AML-193 (cell line): ENCODE measurements at regions not wholly inside any gene's neighbourhood (a gene's known extent, or its start where the extent isn't known, plus 50 kb on each side); places are given as distances from the start of the nearest gene placed in this dataset.
"Not testable (repeated sequence)": the region's sequence is repeated elsewhere in the genome, so short reads cannot be mapped to it uniquely, and the experiment has no call there.

ENCODE experiments used
- DNase-seq, 2 experiments: peaks; one replicate each; lab custom pipeline; 2025; lab: John Stamatoyannopoulos, UW

DNA sequence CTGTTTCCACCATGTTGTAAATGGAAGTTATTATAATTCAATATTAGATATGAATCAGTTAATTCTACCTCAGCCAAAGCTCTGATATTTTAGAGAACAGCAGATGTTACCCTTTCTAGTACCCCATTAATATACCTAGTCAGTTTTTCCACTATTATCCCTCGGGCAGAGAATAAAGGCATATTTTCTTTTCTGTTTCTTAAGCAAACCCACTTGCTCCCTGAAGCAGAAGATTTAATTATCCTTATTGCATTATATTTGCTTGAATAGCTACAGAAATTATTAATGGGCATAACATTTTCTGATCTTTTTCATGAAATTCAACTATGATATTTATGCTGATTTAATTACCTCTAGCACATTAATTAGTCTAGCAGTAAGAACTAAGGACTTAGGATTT is 832.9 kb upstream of the FBXO33 start:
- no peak for DNase-seq

DNA sequence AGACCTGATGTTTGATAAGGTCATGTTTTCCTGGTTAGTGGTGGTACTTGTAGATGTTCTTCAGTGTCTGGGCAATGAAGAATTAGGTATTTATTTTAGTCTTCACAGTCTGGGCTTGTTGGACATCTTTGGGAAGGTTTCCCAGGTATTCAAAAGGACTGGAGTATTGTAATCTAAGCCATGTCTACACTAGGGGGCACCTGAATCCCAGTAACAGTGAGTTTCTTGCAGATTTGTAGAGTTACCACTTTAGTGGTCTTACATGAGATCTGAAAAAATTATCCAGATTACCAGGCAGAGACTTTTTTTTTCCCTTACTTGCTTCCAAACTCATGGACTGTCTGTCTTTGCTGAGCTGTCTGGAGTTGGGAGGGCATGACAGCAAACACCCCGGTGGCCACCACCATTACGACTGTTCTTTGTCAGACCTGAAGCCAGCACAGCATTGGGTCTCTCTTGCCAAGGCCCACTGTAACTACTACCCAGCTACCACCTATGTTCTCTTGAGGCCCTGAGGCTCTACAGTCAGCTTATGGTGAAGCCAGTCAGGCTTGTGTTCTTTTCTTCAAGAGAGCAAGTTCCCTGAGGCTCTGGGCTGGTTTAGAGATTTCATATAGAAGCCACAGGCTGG is 820.7 kb upstream of the FBXO33 start:
- no peak for DNase-seq

DNA sequence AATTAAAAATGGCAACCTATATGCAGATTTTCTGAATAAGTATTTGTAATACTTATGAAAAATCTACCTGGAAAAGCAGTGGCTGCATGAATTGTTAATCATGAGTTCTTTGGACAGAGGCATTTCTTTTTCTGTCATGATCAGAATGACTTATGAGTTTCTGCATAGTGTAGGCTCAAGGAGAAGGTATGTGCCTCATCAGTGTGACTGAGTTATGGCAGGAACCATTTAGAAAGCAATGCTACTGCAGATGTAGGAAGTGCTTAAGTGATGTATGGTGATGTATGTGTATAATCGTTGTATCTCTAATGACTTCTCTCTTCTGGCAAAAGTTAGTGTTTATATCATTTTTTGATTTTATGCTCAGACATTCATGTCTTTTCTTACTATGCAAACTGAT is 816.4 kb upstream of the FBXO33 start:
- no peak for DNase-seq

DNA sequence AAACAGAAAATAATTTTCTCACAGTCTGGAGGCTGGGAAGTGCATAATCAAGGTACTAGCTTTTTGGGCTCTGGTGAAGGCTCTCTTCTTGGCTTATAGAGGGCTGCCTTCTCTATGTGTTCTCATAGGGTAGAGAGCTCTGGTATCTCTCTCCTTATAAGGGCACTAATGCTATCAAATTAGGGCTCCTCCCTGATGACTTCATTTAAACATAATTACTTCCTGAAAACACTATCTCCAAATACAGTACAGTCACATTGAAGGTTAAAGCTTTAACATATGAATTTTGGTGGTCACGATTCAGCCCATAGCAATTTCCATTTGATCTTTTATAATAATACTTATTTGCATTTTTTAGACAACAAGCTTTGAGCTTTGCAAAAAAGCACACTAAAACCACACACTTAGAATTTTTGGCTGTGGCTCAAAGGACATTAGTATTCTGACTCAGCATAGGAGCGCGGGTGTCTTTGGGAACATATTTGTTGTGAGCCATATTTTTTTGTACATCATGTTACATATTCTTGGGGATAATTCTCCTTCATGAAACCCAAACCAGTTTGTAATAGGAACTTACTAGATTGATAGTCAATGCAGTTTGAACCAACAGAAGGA is 808.1 kb upstream of the FBXO33 start:
- DNase-seq = no peak

DNA sequence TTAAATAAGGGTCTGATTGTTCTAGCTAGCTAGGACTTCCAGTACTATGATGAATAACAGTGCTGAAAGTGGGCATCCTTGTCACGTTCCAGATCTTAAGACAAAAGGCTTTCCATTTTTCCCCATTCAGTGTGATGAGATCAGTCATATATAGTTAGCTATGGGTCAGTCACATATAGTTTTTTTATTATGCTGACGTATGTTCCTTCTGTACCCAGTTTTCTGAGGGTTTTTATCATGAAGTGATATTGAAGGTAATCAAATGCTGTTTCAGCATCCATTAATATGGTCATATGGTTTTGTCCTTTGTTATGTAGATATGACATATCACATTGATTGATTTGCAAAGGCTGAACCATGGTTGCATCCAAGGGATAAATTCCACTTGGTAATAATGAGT is 800.1 kb upstream of the FBXO33 start:
- DNase-seq = no peak

DNA sequence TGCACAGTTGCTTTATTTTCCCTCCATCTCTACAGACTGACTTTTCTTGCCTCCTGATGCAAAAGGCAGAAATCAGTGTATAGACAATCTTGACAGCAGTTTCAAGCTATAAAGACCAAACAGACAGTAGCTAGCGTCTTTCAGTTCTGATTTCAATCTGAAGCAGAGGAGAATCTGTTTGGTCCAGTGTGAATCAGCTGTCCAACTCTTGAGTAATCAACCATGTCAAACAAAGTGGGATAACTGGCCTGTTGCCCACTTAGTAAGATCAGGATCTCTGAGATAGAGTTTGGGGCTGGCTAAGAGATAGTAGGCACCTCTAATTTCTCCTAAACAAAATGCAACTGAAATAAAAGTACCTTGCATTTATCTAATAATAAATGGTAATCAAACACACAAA is 797.4 kb upstream of the FBXO33 start:
- no peak for DNase-seq

DNA sequence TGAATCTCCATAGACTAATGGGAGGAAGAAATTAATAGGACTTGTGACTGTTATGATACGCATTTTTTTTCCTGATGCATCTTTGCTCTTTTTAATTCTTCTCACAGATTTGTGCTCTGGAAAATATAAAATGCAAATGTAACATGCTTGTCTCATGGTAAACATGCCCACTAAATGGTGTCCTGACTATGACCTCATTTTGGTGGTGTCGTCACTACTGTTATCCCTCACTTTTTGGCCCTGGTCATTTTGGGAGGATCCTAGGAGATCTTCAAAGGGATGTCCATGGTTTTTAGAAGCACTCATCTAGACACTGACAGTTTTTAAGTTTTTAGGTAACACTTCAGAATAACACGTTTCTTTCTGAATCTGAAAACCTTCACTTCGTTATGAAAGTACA is 790.8 kb upstream of the FBXO33 start:
- no peak for DNase-seq

DNA sequence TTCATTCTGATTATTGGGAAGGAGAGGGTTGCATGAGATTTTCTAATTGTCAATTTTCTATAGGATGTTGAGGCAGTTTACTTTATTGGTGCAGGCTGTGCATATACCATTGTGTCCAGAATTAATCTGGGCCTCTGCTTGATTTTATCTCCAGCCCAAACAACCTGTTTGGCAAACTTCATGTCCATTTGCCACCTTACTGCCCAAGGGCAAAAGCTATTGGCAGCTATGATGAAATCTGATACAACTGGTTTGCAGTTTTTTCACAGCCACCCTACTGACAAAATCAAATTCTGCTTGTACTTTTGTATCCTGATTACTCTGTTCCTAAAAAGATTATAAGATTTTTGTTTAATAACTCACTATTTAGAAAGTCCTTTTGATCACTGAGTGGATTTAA is 789.2 kb upstream of the FBXO33 start:
- no peak for DNase-seq

DNA sequence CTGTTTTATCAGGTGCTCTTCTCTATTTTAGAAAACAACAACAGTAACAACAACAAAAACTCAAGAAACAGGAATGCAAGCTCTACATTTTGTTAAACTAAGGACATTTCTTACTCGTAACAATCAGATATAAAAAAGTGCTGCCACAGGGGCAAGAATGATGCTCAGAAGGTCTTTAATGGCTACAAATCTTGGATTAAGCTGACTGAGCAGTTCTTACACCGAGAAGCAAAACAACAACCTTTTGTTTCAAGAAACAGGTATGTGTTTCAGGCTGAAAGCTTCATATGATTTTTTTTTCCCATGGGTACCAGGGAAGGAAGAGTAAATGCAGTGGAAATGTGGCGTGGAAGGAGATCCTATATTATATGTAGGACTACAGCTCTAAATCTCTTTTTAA is 786.8 kb upstream of the FBXO33 start:
- DNase-seq = no peak

DNA sequence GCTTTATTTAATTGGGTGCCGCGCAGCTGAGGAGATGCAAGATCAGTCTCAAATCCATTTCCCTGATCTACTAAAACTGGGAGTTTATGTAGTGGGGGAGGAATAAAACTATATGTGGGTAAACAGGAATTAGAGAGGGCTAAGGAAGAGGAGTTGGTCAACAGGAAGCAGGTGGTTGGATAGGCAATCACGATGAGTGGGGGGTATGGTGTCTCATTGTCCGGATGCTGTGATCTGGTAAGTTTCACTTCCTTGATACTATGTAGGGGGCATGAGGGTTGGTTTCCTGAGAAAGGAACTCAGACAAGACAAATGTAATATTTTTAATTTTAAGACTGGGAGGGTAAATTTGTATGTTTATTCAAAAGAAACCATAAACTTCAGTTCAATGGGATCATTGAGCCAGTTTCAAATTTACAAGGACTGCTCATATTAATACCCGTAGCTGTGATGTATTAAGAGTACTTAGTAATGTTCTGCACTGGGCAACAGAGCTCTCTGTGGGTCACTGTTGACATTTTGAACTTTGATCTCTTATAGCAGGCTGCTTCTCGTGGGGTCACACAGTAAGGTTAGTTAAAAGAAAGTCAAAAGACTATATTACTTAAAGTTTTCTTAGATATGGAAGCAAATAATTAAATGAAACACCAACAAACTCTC is 786.2 kb upstream of the FBXO33 start:
- DNase-seq = no peak

DNA sequence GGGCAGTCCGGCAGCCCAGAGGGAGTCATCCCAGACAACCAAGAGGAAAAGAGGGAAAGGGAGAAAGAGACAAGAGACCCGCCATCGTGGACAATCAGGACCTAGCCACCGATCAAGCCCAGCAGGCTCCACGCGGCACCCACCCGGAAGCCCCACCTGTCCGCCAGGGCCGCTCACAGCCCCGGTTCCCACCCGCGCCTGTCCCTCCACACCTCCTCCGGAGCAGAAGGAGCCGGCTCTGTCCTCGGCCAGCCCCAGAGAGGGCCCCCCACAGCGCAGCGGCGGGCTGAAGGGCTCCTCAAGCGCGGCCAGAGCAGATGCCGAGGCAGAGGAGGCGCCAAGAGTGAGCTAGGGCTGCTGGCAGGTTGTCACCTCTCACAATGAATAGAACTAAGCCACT is 784.7 kb upstream of the FBXO33 start:
- DNase-seq = no peak

DNA sequence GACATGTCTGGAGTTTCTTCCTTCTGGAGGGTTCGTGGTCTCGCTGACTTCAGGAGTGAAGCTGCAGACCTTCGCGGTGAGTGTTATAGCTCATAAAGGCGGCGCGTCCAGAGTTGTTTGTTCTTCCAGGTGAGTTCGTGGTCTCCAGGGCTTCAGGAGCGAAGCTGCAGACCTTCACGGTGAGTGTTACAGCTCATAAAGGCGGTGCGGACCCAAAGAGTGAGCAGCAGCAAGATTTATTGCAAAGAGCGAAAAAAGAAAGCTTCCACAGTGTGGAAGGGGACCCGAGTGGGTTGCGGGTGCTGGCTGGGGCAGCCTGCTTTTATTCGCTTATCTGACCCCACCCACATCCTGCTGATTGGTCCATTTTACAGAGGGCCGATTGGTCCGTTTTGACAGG is 784.2 kb upstream of the FBXO33 start:
- not testable (repeated sequence) for DNase-seq

DNA sequence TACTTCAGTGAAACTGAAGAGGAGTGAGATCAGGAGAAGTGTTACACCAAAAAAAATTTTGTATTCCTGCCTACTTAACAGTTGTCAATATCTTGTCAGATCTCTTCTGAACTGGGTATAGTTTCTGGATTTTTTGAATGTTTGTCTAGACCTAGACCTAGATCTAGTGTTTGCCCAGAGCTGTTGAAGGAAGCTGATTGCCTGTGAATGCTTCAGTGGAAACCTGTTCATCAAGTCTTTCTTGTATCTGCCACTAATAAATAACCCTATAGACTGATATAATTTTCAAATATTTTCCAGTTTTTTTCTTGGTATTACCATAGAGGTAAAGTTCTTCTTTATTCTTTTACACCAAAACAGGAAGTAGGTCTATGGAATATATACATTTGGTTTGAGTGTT is 781.5 kb upstream of the FBXO33 start:
- DNase-seq = no peak

DNA sequence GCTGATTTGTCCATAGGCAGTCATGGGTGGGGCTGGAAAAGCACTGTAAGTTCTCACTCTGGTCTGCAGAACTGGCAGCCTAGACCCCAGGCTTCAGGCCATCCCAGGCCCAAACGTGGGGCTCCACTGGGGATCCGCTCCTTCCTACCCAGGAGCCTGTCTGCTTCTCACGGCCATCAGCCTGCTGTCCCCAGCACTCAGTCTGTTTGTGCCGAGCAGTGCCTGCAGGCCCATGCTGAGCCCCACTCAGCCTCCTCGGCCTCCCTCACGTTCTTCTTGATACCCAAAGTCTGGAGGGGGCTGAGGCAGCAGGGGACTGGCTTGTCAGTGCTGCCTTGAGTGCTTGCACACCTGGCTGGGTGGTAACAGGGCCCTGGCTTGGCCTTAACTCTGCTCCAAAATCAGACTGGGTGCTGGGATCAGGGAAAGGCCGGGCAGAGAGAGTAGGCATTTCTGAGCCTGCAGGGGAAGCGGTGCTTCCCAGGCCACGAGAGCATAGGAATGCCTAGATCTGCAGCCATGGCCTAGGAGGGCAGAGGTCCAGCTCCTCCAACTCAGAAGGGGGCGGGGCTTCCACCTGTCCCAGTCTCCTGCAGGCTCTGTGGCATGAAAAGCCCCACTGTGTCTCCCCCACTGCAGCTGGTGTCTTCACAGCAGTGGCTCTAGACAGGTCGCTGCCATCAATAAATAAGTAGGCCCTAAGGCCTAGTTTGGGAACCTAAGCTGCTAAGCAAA is 772.4 kb upstream of the FBXO33 start:
- DNase-seq = no peak

DNA sequence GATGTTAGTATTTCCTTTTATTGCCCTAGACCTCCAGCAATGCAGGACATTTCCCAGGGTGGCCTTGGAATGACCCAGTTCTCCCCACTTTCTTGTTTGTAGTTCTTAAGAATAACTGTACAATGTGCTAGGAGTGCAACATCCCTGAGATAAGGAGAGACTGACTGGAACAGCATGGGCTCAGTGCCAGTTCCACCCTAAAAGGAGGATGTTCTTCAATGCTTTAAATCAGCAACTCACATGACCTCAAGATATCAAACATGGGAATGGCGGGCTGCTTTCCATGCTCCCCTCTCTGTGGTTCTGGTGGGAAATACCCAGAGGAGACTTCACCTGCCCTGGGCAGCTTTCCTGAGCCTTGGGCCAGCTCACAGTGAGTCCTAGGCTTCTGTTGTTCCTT is 766.9 kb upstream of the FBXO33 start:
- no peak for DNase-seq

DNA sequence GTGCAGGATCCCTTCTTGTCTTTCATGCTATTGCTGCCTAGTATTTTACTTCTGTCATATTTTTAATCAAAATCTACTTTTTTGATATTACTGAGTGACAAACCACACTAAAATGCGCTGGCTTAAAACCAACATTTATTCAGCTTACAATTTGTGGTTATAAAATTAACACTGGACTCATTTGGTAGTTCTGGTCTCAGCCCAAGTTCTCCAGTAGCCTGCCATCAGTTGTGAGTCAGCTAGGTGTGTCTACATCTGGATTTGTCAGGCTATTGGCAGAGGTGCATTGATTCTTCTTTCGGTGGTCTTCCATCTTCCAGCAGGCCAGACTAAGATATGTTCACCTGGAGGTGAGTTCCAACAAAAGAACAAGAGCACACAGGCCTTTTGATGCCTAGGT is 765.1 kb upstream of the FBXO33 start:
- DNase-seq = no peak

DNA sequence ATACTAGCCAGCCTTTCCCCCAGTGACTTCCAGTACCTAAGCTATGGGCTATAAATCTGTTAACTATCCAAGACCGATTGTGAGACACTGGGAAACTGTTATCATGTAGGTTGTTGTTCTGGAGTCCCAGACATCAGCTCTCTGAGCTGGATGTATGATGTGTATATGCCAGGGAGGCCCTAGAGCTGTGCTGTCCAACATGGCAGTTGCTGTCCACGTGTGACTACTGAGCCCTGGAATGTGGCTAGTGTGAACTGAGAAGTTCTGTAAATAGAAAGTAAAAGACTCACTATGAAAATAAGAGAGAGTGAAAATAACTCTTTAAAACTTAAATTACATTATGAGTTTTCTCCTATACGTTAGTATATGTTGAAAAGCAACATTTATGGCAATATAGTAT is 755.8 kb upstream of the FBXO33 start:
- DNase-seq = no peak

DNA sequence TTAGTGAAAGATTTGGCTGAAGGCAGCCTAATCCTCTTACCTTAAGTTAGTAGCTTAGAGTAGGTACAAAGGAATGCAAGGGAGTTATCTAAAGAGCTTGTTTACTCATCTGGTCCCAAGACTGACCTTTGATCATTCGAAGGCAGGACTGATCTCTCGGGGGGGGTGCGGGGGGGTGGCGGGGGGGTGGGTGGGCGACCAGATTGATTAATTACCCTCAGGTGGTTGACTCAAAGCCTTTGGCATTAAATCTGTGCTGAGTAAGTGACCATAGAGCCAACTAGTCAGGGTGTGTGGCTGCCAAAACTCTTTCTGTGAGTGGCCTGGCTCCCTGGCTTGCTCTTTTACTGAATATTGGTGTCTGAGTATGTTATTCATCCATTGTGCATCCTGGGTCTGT is 731.9 kb upstream of the FBXO33 start:
- no peak for DNase-seq

DNA sequence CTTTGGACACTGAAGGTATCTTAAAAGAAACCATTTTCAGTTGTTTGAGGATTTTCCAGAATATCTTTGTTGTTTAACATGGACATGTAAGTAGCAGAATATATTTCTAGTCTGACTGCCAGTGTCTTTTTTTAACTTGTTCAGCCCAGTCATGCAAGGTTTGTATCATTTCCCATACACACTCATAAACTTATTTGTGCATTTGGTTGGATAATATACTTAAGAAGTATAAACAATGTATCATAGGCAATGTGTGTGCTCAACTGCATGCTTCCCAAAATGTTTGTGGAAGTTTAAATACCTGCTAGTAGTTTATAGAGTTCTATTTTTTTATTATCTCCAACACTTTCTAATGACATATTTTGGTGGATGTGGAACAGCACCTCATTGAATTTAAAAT is 707.4 kb upstream of the FBXO33 start:
- DNase-seq = no peak

DNA sequence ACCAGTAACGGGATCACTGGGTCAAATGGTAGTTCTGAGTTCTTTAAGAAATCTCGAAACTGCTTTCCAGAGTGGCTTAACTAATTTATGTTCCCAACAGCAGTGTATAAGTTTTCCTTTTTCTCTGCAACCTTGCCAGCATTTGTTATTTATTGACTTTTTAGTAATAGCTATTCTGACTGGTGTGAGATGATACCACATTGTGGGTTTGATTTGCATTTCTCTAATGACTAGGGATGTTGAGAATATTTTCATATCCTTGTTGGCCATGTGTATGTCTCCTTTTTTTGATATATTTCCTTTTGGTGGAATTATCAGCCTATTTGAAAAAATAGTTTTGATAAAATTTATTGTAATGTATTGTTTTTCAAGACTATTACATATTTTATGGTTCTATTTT is 701.2 kb upstream of the FBXO33 start:
- DNase-seq = no peak

DNA sequence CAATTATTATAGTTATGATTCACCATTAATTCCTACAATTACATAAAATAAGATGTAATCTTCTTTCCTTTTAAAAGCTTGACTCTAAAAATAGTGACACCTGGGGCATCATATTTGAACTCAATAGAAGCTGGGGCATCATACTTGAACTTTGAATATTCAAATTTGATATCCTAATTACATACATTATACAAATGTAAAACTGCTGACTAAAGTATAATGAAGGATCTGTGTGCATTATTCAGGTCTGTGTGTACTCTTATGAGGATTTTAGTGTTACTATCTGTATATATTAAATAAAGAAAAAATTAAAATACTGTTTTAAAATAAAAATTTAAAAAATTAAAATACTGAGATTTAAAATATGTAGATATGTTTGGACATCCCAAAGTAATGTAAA is 696.9 kb upstream of the FBXO33 start:
- no peak for DNase-seq

DNA sequence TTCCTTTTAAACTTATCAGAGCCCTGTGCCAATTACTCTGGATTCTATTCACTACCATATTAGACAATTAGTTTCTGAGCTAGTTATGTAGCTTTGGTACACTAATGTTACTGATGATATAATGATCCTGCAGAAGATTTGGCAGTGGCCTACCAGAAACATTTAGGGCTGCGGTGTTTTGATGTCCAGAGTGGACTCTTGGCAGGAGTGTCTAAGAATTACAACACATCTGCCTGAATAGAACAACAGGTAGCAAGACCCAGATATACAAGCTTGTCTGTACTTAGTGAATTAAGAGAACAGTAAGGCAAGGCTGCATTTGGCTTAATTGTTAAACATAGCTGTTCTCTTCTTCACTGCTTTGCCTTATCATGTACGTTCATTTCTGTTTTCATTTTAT is 691.6 kb upstream of the FBXO33 start:
- DNase-seq = no peak

DNA sequence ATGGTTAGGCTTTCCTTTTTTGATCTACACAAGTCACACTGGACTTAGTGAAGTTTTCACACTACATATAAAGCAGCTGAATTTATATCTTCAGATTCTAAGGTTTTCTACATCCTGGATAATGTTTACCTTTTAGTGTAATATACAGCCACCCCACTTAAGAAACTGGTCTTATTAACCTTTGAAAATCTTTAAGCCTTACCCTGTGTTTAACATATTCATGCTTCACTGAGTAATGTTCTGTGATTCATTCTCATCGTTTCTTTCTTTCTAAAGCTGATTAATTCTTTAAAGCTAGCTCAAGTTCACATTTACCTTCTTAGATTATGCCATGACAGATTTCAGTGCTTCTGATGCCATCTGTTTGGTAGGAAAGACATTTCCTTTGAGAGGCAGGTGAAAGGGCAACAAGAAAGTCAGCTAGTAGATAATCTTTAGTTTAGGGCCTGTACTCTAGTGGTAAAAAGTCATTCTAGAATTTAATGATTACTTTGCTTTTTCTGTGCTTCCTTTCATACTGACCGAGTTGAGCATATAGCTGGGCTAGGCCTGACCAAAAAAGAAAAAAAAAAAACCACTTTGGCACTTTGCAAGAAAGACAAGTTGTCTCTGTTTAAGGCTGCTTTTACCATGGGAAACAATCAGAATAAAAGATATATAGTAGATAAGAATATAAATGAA is 690.9 kb upstream of the FBXO33 start:
- no peak for DNase-seq
